ENCODE measurements at regions not wholly inside any gene's neighbourhood (a gene's known extent, or its start where the extent isn't known, plus 50 kb on each side); places are given as distances from the start of the nearest gene placed in this dataset.

DNA sequence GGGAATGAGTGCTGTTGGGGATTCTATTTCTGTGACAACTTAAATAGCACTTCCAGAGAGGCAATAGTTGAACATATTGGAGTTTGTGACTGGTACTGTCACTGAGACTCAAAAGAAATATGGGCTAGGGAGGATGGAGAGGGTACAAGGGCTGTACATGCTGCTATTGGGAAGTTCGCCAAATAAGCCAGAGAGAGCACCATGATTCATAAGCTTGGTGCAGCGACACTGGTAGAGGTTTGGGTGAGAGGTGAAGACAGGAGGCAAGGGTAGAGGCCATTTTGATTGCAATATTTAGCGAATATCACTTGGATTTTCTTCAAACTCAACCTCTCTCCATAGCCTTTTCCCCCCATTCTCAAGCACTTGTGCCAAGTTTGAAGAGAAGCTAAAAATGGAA, 214.3 kb downstream of the OGFRL1 start:
- TF ChIP-seq, protein P1, sequence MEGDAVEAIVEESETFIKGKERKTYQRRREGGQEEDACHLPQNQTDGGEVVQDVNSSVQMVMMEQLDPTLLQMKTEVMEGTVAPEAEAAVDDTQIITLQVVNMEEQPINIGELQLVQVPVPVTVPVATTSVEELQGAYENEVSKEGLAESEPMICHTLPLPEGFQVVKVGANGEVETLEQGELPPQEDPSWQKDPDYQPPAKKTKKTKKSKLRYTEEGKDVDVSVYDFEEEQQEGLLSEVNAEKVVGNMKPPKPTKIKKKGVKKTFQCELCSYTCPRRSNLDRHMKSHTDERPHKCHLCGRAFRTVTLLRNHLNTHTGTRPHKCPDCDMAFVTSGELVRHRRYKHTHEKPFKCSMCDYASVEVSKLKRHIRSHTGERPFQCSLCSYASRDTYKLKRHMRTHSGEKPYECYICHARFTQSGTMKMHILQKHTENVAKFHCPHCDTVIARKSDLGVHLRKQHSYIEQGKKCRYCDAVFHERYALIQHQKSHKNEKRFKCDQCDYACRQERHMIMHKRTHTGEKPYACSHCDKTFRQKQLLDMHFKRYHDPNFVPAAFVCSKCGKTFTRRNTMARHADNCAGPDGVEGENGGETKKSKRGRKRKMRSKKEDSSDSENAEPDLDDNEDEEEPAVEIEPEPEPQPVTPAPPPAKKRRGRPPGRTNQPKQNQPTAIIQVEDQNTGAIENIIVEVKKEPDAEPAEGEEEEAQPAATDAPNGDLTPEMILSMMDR (IDR thresholded peaks at IDR 0.05), result no peak
- TF ChIP-seq EZH2 (IDR thresholded peaks at IDR 0.05; ENCODE audit: borderline replicate concordance, insufficient read depth, low read depth, low read length, poor library complexity, severe bottlenecking), result no peak
